NCI-H2029 (cell line): ENCODE measurements at regions not wholly inside any gene's neighbourhood (a gene's known extent, or its start where the extent isn't known, plus 50 kb on each side); places are given as distances from the start of the nearest gene placed in this dataset.
"Not testable (repeated sequence)": the region's sequence is repeated elsewhere in the genome, so short reads cannot be mapped to it uniquely, and the experiment has no call there.

Experiments used
- DNase-seq: peaks from one replicate; lab custom pipeline; 2025; lab: John Stamatoyannopoulos, UW

DNA sequence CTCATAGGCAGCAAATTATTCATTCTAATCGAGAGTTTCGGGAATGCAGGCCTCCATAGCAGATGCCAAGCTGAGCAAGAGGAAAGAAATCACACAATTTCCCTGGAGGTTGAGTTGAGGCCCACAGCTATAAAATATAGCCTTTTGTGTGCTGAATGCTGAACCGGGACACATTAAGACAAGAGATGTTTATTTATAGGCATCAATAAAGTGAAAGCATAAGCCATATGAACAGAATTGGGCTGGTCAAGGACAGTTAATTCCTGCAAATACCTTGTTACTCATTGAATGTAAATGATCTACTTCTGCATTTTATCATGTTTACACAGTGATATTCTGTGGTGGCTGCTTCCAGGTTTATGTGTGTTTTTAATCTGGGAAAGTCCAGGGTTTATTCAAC is 461.7 kb downstream of the KLF12 start:
- no peak for DNase-seq

DNA sequence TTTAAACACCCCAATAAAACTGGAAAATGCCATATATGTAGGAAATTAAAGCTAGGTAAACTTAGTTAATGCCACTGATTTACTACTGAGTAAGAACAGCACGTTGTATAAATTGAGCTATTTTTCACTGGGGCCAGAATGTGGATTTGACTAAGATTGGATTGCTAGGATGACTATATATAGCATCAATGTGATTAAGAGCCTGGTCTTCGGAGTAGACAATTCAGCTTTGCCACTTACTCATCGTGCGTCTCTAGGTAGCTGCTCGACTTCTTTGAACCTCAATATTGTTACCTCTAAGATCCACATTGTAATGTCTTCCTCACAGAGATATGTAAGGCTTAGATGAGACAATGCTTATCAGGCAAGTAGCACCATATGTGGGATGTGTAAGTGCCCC is 462.5 kb downstream of the KLF12 start:
- no peak for DNase-seq

DNA sequence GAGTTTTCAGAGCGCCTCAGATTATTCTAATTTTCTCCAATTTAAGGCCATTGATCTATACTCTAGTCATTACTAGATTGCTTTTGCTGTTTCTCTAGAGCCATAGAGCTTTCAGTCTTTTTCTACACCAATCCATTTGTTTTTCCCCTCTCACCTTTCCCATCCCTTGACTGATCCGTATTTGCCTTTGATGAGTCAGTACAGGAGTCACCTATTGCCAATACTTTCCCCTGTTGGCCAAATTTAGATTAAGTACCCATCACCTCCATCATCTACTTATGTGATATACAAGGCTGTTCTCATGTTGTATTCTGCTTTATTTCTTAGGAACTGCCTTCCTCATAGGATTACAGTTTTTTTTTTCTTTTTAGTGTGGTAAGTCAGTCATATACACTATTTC is 463.2 kb downstream of the KLF12 start:
- DNase-seq: no peak

DNA sequence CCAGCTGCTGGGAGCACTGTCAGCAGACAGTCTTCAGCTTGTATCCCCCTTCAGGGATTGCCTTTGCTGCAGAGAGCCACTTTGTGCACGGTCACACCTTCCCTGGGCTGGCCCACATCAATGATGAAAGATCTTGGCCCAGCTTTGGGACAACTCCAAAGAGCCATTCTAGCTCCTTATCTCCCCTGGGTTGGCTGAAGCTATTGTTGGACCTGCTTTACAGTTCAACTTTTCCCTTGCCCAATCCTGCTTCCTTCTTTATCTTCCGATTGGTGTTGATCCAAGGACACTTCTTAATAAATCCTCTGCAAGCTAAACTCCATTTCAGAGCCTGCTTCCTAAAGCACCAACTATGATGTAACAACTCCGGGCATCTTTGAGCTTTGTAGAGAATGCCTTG is 466.4 kb downstream of the KLF12 start:
- no peak for DNase-seq

DNA sequence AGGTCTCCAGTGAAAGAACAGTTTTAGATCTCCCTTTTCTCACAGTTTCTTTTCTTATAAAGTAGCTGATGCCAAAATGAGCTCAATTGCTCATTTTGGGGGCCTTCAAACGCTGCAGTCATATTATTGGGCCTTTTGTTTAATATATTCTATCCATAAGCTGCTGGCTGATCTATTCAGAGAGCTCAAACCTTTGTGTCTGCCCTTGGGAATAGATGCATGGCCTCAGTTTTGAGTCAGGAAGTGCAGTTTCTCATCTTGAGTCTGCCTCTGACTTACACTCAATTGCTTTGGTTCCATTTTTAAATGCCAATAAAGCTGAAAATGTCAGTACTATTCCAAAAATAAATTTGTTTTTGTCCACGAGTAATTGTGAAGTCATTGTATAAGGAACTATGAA is 468.9 kb downstream of the KLF12 start:
- DNase-seq: no peak

DNA sequence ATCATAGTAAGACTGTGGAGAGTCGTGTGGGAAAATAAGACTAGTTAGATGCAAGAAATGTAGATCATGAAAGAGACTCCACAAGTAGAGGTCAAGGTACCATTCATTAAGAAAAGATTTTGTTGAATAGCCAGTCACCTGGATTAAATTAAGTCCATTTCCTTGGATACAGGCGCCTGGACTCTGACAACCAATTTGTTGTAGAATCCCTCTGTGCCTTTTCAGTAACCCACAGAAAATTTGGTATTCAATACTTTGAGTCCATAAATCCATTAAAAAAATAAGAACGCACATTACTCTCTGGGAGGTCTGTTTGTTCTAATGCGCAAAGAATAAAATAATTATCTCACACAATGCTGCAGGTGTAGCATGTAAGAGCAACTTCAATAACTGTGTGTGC is 469.4 kb downstream of the KLF12 start:
- no peak for DNase-seq

DNA sequence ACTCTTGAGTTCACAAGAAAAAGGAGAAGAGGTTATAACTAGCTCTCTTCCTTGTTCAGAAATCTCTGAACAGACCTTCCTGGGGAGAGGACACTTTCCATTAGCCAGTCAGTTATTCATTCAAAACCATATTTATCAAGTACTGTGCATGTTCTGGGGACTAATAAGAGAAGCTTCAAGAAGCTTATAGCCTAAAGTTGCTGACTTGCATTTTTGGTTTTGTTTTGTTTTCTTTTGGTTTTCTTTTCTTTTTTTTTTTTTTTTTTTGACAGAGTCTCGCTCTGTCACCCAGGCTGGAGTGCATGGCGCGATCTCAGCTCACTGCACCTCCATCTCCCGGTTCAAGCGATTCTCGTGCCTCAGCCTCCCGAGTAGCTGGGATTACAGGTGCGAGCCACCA is 471.4 kb downstream of the KLF12 start:
- no peak for DNase-seq

DNA sequence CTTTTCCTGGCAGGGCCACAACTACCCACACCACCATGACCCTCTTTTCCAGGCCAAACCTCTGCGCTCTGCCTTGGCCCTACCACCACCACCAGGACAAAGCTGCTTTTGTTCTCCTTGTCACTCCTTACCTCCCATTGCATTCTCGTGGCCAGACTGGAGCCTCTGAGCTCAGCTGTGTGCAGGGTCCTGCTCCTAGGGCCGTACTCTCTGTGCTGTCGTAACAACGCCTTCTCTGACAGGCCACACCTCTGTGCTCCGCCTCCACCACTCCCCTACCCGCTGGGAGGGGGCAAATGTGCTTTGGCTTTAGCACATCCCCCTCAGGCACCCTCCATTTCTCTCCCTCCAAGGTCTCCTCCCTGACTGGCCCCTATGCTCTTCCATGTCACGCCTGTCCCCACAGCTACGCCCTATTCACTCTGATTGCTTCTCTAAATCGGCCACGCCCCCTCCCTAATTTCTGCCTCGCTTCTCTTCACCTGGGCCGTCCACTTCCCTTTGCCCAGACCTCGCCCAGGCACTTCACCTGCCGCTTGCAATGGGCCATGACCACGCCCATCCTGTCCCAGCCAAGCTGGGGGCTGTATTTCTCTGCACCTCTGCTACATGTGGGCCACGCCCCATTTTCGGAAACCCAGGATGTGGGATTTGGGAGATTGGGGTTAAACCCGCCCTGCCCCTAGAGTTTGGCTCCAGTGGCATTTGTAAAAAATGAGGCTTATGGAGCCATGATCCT is 472.3 kb downstream of the KLF12 start:
- no peak for DNase-seq

DNA sequence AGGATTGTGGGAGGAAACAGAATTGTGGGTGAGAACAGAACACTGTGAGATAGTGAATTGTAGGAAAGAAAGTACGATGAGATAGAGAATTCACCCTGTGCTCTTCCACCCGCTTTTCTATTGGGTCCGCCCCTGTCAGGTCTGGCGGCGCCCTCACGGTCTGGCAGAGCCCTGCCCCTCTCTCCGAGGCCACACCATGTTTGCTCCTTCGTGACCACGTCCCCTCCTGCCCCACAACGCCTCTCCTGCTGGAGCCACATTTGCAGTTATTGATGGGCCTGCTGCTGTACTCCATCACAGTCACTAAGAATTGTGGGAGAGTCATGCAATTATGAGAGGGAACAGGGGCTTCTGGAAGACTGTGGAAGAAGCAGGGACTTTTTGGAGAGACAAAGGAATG is 473.1 kb downstream of the KLF12 start:
- no peak for DNase-seq

DNA sequence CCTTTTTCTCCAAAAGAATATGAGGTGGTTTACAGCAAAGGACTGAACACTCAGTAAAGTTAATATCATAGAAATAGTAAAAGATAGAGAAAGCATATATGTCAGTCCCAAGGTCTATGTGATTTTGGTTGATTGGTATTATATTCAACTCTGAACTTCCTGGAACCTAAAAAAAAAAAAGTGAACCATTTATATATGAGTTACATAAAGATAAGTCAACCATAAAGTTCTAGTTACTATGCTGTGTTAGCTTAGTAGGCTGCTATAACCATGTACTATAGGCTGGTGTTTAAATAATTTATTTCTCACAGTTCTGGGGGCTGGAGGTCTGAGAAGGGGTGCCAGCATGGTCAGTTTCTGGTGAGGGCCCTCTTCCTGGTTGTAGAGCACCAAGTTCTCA is 475.6 kb downstream of the KLF12 start:
- DNase-seq: no peak

DNA sequence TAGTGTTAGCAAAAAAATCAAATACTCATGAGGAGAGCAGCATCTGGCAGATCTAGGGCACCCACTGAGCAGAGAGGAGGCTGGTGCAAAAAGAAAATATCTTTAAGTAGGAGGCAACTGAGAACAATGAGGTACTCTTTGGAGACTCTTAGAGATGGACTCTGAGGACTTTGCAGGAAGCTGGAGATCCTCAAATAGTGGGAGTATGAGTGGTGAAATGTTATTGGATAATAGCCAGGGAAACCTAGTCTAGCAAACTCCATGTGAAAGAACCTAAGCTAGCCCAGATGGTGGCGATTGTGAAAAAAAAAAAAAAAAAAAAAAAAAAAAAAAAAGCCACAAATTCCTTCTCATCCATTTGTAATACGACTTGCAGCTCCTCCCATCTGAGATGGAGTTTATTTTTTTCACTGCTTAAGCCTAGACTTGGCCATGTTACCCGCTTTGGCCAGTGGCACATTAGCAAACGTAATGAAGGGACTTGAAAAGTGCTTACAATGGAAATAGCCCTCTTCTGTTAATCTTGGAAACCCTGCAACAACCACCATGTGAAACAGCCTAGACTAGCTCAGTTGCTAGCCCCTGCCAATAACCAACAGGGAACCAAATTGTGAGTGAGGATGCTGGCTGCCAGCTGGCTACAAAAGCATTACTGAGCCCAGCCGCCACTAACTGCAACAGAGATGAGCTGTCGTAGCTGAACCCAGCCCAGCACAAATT is 476.2 kb downstream of the KLF12 start:
- DNase-seq: no peak

DNA sequence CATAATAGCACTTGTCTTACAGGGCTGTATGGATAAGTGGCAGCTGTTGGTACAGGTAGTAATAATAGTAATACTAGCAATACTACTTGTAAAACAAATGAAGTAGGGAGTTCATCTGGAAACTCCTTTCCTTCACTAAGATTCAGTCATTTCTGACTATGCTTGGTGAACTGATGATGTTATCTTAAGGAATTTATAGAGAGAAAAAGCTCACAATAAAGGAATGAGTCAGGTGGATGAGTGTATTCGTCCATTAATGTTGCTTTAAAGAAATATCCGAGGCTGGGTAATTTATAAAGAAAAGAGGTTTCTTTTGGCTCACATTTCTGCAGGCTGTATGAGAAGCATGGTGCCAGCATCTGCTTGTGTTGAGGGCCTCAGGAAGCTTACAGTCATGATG is 477.3 kb downstream of the KLF12 start:
- no peak for DNase-seq

DNA sequence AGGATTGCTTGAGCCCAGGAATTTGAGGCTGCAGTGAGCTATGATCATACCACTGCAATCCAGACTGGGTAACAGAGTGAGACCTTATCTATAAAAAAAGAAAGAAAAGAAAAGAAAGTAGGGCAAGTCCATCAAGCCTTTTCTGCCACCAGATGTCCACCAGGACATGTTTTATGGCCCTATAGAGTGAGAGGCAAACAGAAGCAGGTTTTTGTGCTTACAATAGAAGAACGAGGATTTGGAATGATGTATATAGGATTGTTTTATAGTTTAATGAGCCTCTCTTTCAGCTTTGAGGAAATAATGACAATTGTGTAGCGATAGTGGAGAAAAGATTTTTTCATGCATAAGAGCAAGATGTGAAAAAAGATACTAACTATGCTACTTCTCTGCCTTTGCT is 480.5 kb downstream of the KLF12 start:
- DNase-seq: no peak

DNA sequence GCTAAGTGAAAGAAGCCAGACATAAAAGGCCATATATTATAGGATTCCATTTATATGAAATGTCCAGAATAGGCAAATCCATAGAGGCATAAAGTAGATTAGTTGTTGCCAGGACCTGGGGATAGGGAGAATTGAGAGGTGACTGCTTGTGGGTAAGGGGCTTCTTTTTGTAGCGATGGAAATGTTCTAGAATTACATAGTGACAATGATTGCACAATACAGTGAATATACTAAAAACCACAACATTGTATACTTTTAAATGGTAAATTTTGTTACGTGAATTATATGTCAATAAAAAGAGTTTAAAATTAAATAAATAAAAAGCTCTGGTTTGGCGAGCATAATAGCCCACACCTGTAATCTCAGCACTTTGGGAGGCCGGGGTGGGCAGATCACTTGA is 486.8 kb downstream of the KLF12 start:
- DNase-seq: no peak

DNA sequence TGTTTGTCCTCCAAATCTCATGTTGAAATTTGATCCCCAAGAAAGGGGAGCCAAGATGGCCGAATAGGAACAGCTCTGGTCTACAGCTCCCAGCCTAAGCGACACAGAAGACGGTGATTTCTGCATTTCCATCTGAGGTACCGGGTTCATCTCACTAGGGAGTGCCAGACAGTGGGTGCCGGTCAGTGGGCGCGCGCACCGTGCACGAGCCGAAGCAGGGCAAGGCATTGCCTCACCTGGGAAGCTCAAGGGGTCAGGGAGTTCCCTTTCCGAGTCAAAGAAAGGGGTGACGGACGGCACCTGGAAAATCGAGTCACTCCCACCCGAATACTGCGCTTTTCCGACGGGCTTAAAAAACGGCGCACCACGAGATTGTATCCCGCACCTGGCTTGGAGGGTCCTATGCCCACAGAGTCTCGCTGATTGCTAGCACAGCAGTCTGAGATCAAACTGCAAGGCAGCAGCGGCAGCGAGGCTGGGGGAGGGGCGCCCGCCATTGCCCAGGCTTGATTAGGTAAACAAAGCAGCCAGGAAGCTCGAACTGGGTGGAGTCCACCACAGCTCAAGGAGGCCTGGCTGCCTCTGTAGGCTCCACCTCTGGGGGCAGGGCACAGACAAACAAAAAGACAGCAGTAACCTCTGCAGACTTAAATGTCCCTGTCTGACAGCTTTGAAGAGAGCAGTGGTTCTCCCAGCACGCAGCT is 493.6 kb downstream of the KLF12 start:
- not testable (repeated sequence) for DNase-seq

DNA sequence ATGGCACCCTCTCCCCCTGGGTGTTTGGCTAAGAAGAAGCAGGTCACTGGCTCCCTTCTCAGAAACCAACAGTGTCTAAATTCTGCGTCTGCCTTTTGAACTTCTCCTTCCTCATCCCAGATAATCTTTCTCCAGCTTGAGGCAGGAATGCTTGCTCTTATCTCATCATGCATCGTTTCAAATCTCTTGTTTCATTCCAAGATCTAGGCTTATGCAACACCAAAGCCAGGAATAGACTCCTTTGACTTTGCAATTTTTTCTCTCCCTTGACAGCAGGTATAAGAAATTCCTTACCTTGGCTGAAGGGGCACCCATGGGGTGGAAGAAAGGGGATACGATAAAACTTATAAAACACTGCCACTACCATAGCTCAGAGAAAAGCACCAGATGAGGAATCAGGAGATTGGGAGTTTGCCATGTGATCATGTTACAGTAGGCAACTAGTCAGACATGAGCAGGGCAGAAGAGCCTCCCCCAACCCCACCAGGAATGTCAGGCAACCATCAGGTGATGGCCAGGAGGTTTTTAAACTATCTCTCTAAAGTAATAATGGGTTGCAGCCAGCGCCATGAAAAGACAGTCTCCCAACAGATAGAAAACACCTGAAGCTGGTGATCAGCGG is 498.9 kb downstream of the KLF12 start:
- DNase-seq: no peak

DNA sequence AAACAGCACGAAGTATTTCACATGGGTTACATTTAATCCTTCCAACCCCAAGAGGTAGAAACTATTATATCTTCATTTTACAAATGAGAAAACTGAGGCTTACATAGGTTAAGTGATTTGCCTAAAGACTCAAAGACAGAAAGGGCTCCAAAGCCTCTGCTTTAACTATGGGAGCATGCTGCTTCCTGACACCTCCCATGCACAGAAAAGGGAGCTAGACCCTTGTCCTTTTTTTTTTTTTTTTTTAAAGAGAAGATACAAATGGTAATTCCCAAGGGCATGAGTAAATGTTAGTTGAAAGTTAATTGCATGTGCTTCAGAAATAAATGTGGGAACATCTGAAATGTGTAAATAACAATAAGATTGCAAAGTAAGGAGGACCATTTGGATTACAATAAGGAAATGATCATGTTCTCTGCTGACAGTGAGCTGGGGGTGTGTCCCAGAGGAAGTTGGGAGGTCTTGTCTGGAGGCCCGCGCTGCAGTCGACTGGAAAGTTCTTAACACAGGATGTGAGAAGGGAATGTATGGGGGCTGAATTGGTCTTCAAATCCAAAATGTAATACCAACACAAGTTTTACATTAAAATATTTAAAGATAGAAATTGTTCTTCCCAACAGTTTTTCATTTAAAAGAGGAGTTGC is 500.3 kb downstream of the KLF12 start:
- DNase-seq: no peak

DNA sequence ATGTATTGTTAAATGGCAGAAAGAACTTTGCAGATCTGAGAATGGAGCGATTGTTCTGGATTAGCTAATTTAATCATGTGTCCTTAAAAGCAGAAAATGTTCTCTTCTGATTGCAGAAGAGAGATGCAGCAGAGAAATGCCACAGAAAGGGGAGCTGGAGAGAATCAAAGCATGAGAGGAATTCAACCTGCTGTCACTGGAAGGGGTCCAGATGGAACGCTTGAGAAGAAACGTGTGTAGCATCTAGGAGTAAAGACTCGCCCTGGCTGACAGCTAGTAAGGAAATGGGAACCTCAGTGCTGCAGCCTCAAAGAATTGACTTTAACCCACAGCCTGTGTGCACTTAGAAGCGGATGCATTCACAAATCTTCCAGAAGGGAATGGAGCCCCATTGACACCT is 502.8 kb downstream of the KLF12 start:
- DNase-seq: no peak

DNA sequence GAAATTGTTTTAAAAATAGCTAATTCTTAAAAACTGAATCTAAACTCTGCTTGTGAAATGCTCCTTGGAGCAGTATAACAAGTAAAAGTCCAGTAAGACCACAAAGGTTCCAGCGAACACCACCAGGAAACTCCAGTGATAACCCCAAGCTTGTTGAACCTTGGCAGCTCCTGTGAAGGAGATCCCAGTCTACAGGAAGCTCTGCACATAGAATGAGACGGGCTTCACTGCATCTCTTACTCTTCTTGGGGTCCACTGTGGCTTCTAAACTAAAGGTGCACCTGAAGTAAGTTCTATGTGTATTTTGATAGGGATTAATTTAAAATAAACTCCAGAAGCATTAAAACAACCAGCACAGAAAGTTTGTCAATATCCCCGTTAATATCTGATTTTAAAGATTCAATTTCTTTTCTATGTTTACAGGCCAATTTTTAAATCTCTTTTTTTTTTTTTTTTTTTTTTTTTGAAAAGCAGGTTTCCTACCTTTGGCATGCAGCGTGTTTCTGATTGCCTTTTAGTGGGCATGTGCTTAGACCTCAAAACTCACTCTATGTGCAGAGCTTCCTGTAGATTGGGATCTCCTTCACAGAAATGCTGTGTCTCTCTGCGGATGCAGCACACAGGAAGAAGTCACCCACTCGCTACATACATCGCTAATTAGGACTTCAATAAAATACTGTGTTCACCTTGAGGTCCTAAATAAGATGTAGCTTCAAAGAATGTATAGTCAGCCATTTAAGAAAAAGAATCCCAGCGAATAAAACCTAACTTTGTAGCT is 508.5 kb downstream of the KLF12 start:
- DNase-seq: no peak

DNA sequence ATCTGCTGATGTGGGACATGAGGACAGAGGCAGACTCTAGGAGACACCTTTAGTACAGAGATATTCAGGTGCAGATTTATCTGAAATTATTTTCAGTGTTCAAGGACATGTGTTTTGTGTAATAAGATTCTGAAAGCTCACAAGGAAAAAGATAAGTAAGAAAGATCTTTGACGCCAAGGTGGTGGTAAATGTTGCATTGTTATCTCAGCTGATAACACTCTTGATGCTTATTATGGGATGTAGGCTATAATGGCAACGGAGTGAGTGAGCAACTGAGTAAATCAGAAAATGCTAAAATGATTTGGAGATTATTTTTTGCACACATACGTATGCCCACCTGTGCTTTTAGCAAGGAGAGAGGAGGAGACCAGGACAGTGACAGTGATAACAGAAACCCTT is 510.9 kb downstream of the KLF12 start:
- DNase-seq: no peak

DNA sequence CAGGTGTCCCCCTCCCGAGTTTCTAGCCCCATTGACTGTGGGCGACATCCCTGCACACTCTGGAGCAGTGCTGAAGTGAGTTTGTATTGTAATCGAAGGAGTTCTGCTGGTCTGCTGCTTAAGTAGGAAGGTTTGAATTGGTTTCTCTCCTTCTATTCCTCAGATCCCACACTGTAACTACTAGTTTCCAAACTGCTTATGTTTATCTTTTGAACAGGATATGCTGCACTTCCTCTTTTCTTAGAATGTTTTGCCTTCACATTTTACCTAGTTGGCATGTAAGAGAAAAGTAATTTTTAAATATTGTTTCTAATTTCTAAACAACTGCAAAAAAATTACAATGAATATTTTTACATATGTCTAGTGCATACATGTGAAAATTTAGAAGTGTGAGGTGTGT is 511.8 kb downstream of the KLF12 start:
- DNase-seq: no peak
